Duodenal mucosa (tissue), 2 donors: ENCODE measurements at regions not wholly inside any gene's neighbourhood (a gene's known extent, or its start where the extent isn't known, plus 50 kb on each side); places are given as distances from the start of the nearest gene placed in this dataset.

Experiments
- H3K27ac ChIP-seq: one replicate; pipeline ENCODE4 v1.7.0; 2013; ENCODE audit warnings: low read depth, low read length
- H3K27me3 ChIP-seq, 2 donors: one replicate each; pipeline ENCODE4 v1.7.0; 2013; ENCODE audit warnings: low read length in 2 of 2, control low read depth in 1 of 2; ENCODE audit not compliant: insufficient read depth in 2 of 2, control insufficient read depth in 1 of 2
- H3K36me3 ChIP-seq, 2 donors: one replicate each; pipeline ENCODE4 v1.7.0; 2013; ENCODE audit warnings: low read length in 2 of 2, control low read depth in 1 of 2; ENCODE audit not compliant: insufficient read depth in 2 of 2, control insufficient read depth in 1 of 2
- H3K4me1 ChIP-seq, 2 donors: one replicate each; pipeline ENCODE4 v1.7.0; 2013; ENCODE audit warnings: low read length in 2 of 2, control low read depth in 1 of 2; ENCODE audit not compliant: insufficient read depth in 2 of 2, control insufficient read depth in 1 of 2
- H3K4me3 ChIP-seq, 2 donors: one replicate each; pipeline ENCODE4 v1.7.0; 2013; ENCODE audit warnings: low read length in 2 of 2, low read depth in 1 of 2
- H3K9ac ChIP-seq, 2 donors: one replicate each; pipeline ENCODE4 v1.7.0; 2013; ENCODE audit warnings: low read length in 2 of 2, low read depth in 1 of 2
- H3K9me3 ChIP-seq, 2 donors: one replicate each; pipeline ENCODE4 v1.7.0; 2013; ENCODE audit warnings: low read length in 2 of 2, control low read depth in 1 of 2; ENCODE audit not compliant: control insufficient read depth in 1 of 2

DNA sequence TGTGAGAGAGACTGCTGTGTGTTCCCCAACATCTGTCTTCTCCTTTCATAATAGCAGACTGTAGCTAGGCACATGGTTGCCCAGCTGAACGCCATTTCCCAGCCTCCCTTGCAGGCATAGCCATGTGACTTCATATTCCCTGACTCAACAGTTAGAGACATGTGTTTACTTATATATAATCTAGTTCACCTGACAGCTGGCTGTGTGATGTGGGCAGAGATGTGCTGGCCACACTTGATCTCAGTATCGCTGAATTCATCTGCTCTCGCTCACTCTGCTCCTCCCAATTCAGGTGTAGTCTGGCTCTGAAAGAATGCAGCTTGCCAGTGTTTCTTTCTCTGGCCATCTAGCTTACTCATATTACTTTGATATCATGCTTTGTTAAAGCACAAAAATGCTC lies 52.3 kb upstream of the SEC11C start:
- Histone ChIP-seq H3K9me3 (no peaks in the 10 kb centered on the region), H3K9ac (no peak overlapping the region), H3K27ac (no peak overlapping the region), H3K4me1 (peaks cover 0 to 3% of the 10 kb centered on the region in 2 donors), H3K4me3 (no peak overlapping the region), H3K36me3 (no peaks in the 10 kb centered on the region), H3K27me3 (peaks cover 3 to 4% of the 10 kb centered on the region in 2 donors)
